A549 (cell line): ENCODE measurements at regions not wholly inside any gene's neighbourhood (a gene's known extent, or its start where the extent isn't known, plus 50 kb on each side); places are given as distances from the start of the nearest gene placed in this dataset.

Experiments used
- ATAC-seq, 2 experiments: fragments of 200-7000 bp in 1 of 2; fragments of >200 bp in 1 of 2; cut with Nextera tagmentation in 1 of 2; cut with Tn5 transposase in 1 of 2; 3 replicates each; pipeline versions ENCODE4 v1.8.0 to v1.9.1; 2018 to 2020; ENCODE audit warnings: mild to moderate bottlenecking in 1 of 2, moderate library complexity in 1 of 2
- CTCF ChIA-PET: fragments of 300-600 bp; sonication (Branson Sonifier 250); formaldehyde crosslinking; extraction: SDS; loops from one replicate; lab custom pipeline; 2021; ENCODE audit warnings: antibody characterized with exemption, inconsistent platforms; lab: Yijun Ruan, JAX
- POLR2A ChIA-PET: fragments of 350-600 bp; formaldehyde crosslinking; extraction: SDS; loops from one replicate; lab custom pipeline; 2021; ENCODE audit warnings: antibody characterized with exemption, inconsistent platforms; lab: Yijun Ruan, JAX
- DNase-seq, 2 experiments: peaks; one replicate each; pipeline versions ENCODE4 v3.0.0 to v3.0.0-alpha.2; 2011 to 2016; ENCODE audit warnings: low read depth in 1 of 2, low spot score in 1 of 2
- FAIRE-seq: peaks from 2 replicates; lab custom pipeline; 2011; peaks lifted over from hg19 to GRCh38; lab: Jason Lieb, UNC
- H3K27ac ChIP-seq, 2 experiments: fragments of >200 bp; sonication (Bioruptor Twin); formaldehyde crosslinking; 3 replicates each; pipeline ENCODE4 v1.5.1; 2016 to 2017
- H3K4me1 ChIP-seq: fragments of >200 bp; sonication (Bioruptor Twin); formaldehyde crosslinking; 3 replicates; pipeline ENCODE4 v1.6.1; 2016
- H3K4me2 ChIP-seq: fragments of >200 bp; sonication (Bioruptor Twin); formaldehyde crosslinking; 3 replicates; pipeline ENCODE4 v1.6.1; 2016
- H3K4me3 ChIP-seq: fragments of >200 bp; sonication (Bioruptor Twin); formaldehyde crosslinking; 3 replicates; pipeline ENCODE4 v1.5.1; 2016
- H3K9me3 ChIP-seq: fragments of >200 bp; sonication (Bioruptor Twin); formaldehyde crosslinking; 3 replicates; pipeline ENCODE4 v1.6.1; 2016
- ATOH8 ChIP-seq: fragments of 250-450 bp; sonication (Bioruptor Pico); IDR thresholded peaks from 2 replicates; pipeline ENCODE4 v1.5.0; 2020; ENCODE audit warnings: low read depth, mild to moderate bottlenecking, moderate library complexity
- BCL3 ChIP-seq: fragments of >200 bp; sonication (Bioruptor Twin); formaldehyde crosslinking; IDR thresholded peaks from 3 replicates; pipeline ENCODE4 v1.6.1; 2016
- CBX8 ChIP-seq: fragments of 200-600 bp; sonication (generic); IDR thresholded peaks from 2 replicates; pipeline ENCODE4 v1.6.1; 2016
- CHD2 ChIP-seq: fragments of 150-350 bp; IDR thresholded peaks from 2 replicates; pipeline ENCODE4 v1.6.1; 2014; ENCODE audit warnings: low read length; ENCODE audit not compliant: partially characterized antibody
- EHMT2 ChIP-seq: fragments of 200-600 bp; sonication (generic); IDR thresholded peaks from 2 replicates; pipeline ENCODE4 v1.6.1; 2016; ENCODE audit warnings: antibody characterized with exemption, low read depth, mild to moderate bottlenecking, moderate library complexity
- FOSB ChIP-seq: fragments of 250-450 bp; sonication (Bioruptor Pico); IDR thresholded peaks from 2 replicates; pipeline ENCODE4 v1.5.0; 2020; ENCODE audit warnings: mild to moderate bottlenecking, moderate library complexity
- FOXS1 ChIP-seq: fragments of 250-450 bp; sonication (Bioruptor Pico); IDR thresholded peaks from 2 replicates; pipeline ENCODE4 v1.5.0; 2020; ENCODE audit warnings: mild to moderate bottlenecking, moderate library complexity
- HDAC2 ChIP-seq: fragments of 200-600 bp; sonication (generic); IDR thresholded peaks from 2 replicates; pipeline ENCODE4 v1.6.1; 2016
- HOXA7 ChIP-seq: fragments of 250-450 bp; sonication (Bioruptor Pico); IDR thresholded peaks from 2 replicates; pipeline ENCODE4 v1.5.0; 2020; ENCODE audit warnings: mild to moderate bottlenecking, moderate library complexity
- HOXB13 ChIP-seq: fragments of 250-450 bp; sonication (Bioruptor Pico); IDR thresholded peaks from 2 replicates; pipeline ENCODE4 v1.5.0; 2020; ENCODE audit warnings: low read depth, mild to moderate bottlenecking, moderate library complexity
- HOXB5 ChIP-seq: fragments of 250-450 bp; sonication (Bioruptor Pico); IDR thresholded peaks from 2 replicates; pipeline ENCODE4 v1.5.0; 2020; ENCODE audit warnings: mild to moderate bottlenecking, moderate library complexity
- JUN ChIP-seq, 2 experiments: fragments of >200 bp; sonication (Bioruptor Twin); formaldehyde crosslinking; IDR thresholded peaks; 2 replicates in 1 of 2; 3 replicates in 1 of 2; pipeline ENCODE4 v1.6.1; 2016 to 2017
- KDM1A ChIP-seq: fragments of 200-600 bp; sonication (generic); IDR thresholded peaks from 2 replicates; pipeline ENCODE4 v1.6.1; 2016; ENCODE audit warnings: low read depth, mild to moderate bottlenecking
- KDM5A ChIP-seq: fragments of 200-600 bp; sonication (generic); IDR thresholded peaks from 2 replicates; pipeline ENCODE4 v1.6.1; 2016; ENCODE audit warnings: antibody characterized with exemption, mild to moderate bottlenecking
- MAFK ChIP-seq: fragments of 450-650 bp; IDR thresholded peaks from 2 replicates; pipeline ENCODE4 v1.6.1; 2014; ENCODE audit not compliant: partially characterized antibody
- MYC ChIP-seq: IDR thresholded peaks from 2 replicates; pipeline ENCODE4 v1.6.1; 2012; ENCODE audit warnings: mild to moderate bottlenecking, inconsistent platforms, low read length, improper control_type of control experiment, borderline replicate concordance
- POLR2A ChIP-seq: IDR thresholded peaks from 2 replicates; pipeline ENCODE4 v1.6.1; 2012; ENCODE audit warnings: mild to moderate bottlenecking, low read length
- POLR2AphosphoS2 ChIP-seq: conservative IDR thresholded peaks from 2 replicates; pipeline ENCODE4 v1.6.1; 2012; ENCODE audit warnings: low read length, improper control_type of control experiment, inconsistent platforms
- RAD21 ChIP-seq, 2 experiments: fragments of >200 bp in 1 of 2; sonication (Bioruptor Twin) in 1 of 2; formaldehyde crosslinking in 1 of 2; IDR thresholded peaks in 1 of 2; conservative IDR thresholded peaks in 1 of 2; 2 replicates in 1 of 2; 3 replicates in 1 of 2; pipeline ENCODE4 v1.6.1; 2012 to 2018; ENCODE audit warnings: inconsistent platforms in 1 of 2
- RFX5 ChIP-seq: fragments of 450-650 bp; IDR thresholded peaks from 2 replicates; pipeline ENCODE4 v1.7.1; 2014; ENCODE audit warnings: antibody characterized with exemption, mild to moderate bottlenecking, moderate library complexity
- RNF2 ChIP-seq: fragments of 200-600 bp; sonication (generic); IDR thresholded peaks from 2 replicates; pipeline ENCODE4 v1.6.1; 2016; ENCODE audit warnings: low read depth, mild to moderate bottlenecking, antibody characterized with exemption, moderate library complexity, borderline replicate concordance
- SMC3 ChIP-seq: fragments of >200 bp; sonication (Bioruptor Twin); formaldehyde crosslinking; IDR thresholded peaks from 3 replicates; pipeline ENCODE4 v1.6.1; 2018; ENCODE audit warnings: inconsistent platforms
- SREBF2 ChIP-seq: fragments of 450-650 bp; IDR thresholded peaks from 2 replicates; pipeline ENCODE4 v1.6.1; 2014; ENCODE audit warnings: mild to moderate bottlenecking, moderate library complexity
- USF2 ChIP-seq: fragments of 450-650 bp; IDR thresholded peaks from 2 replicates; pipeline ENCODE4 v1.6.1; 2014; ENCODE audit warnings: antibody characterized with exemption
- ZC3H11A ChIP-seq: fragments of 450-650 bp; IDR thresholded peaks from 2 replicates; pipeline ENCODE4 v1.6.1; 2014; ENCODE audit warnings: antibody characterized with exemption, mild to moderate bottlenecking
- ZFP36 ChIP-seq: fragments of 450-650 bp; IDR thresholded peaks from 2 replicates; pipeline ENCODE4 v1.6.1; 2014; ENCODE audit warnings: borderline replicate concordance; ENCODE audit not compliant: partially characterized antibody
- WGBS: methylation state at CpG from one replicate; pipeline ENCODE4 v1.1.6; 2017; ENCODE audit errors: missing lambda C conversion rate; 5-methylcytosine and 5-hydroxymethylcytosine counted together
- TF ChIP-seq, protein P1 (sequence below): fragments of >200 bp; sonication (Bioruptor Twin); formaldehyde crosslinking; IDR thresholded peaks from 2 replicates; pipeline ENCODE4 v1.6.1; 2016
- TF ChIP-seq, protein P2 (sequence below): IDR thresholded peaks from 2 replicates; pipeline ENCODE4 v1.6.1; 2012; ENCODE audit warnings: low read depth, borderline replicate concordance
- TF ChIP-seq, protein P3 (sequence below): fragments of >200 bp; sonication (Bioruptor Twin); formaldehyde crosslinking; IDR thresholded peaks from 3 replicates; pipeline ENCODE4 v1.5.1; 2016

GRCh38 chr2:122531290-122532071 is 776.0 kb downstream of the TSN start:
- 33% methylated on average over 15 of the region's 15 CpGs for WGBS
- no peaks in the 10 kb centered on the region for H3K4me1 ChIP-seq
- TF ChIP-seq, protein P1, sequence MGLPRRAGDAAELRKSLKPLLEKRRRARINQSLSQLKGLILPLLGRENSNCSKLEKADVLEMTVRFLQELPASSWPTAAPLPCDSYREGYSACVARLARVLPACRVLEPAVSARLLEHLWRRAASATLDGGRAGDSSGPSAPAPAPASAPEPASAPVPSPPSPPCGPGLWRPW: no peak
- TF ChIP-seq KDM5A (no peak), POLR2A (no peak), MAFK (no peak), CBX8 (no peak), RAD21 (conservative IDR thresholded peaks at IDR 0.05 in 1 of 2, IDR thresholded peaks at IDR 0.05 in 1 of 2) (no peak), SREBF2 (no peak), FOXS1 (CRISPR knock-in tag) (no peak), RNF2 (no peak), BCL3 (no peak), ZC3H11A (no peak), HOXB13 (CRISPR knock-in tag) (no peak), KDM1A (no peak), FOSB (no peak), CHD2 (no peak), MYC (no peak), POLR2AphosphoS2 (no peak), HOXB5 (CRISPR knock-in tag) (no peak), RFX5 (no peak)
- TF ChIP-seq, protein P2, sequence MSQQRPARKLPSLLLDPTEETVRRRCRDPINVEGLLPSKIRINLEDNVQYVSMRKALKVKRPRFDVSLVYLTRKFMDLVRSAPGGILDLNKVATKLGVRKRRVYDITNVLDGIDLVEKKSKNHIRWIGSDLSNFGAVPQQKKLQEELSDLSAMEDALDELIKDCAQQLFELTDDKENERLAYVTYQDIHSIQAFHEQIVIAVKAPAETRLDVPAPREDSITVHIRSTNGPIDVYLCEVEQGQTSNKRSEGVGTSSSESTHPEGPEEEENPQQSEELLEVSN: no peak
- no peak for FAIRE-seq
- H3K4me3 ChIP-seq: no peak overlapping the region
- ATAC-seq: no peak
- H3K9me3 ChIP-seq: no peaks in the 10 kb centered on the region
- POLR2A ChIA-PET: no interaction called here
- DNase-seq: no peak
- H3K27ac ChIP-seq: no peak overlapping the region
- no peak overlapping the region for H3K4me2 ChIP-seq
- CTCF ChIA-PET: interaction anchor here (1.4 kb wide), 1 partner anchor 11 kb away, joined by 3 read pairs; no protein-coding TSS in a partner anchor

GRCh38 chr2:122532072-122532344 is 776.6 kb downstream of the TSN start:
- ChIA-PET CTCF (interaction anchor here (1.4 kb wide), 1 partner anchor 12 kb away, joined by 3 read pairs; no protein-coding TSS in a partner anchor), POLR2A (no interaction called here)
- H3K4me3 ChIP-seq: no peak overlapping the region
- no peaks in the 10 kb centered on the region for H3K4me1 ChIP-seq
- DNase-seq (no peak), FAIRE-seq (no peak), ATAC-seq (no peak)
- no peak for TF ChIP-seq CHD2
- peak; percentile 96 for TF ChIP-seq ZC3H11A
- H3K9me3 ChIP-seq: no peaks in the 10 kb centered on the region
- H3K4me2 ChIP-seq: no peak overlapping the region
- H3K27ac ChIP-seq: no peak overlapping the region

DNA sequence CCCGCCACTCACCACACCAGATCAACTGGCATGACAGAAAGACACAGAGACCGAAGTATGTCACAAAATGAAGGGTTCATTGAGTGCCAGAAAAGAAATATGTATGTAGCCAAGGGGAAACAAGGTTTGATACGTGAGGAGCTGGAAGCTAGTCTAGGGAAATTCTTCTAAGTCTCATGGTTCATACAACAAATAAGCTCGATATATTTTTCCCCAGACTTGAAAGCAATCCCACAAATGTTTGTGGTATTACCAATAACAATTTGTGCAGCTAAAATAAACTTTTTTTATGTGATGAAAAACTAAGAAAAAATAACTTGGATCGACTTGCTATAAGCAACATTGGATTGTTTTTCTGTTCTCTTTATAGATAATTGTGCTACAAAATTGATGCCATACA is 777.0 kb downstream of the TSN start:
- H3K27ac ChIP-seq: no peak overlapping the region
- H3K9me3 ChIP-seq: no peaks in the 10 kb centered on the region
- no peak overlapping the region for H3K4me2 ChIP-seq
- no peak overlapping the region for H3K4me3 ChIP-seq
- ATAC-seq (no peak), FAIRE-seq (no peak), DNase-seq (no peak)
- POLR2A ChIA-PET: no interaction called here
- H3K4me1 ChIP-seq: no peaks in the 10 kb centered on the region
- CTCF ChIA-PET: interaction anchor here (1.4 kb wide), 1 partner anchor 12 kb away, joined by 3 read pairs; no protein-coding TSS in a partner anchor
- WGBS: 21% methylated on average over 5 of the region's 5 CpGs
- no peak for TF ChIP-seq CHD2
- TF ChIP-seq ZFP36: no peak
- TF ChIP-seq HDAC2: no peak
- TF ChIP-seq, protein P3, sequence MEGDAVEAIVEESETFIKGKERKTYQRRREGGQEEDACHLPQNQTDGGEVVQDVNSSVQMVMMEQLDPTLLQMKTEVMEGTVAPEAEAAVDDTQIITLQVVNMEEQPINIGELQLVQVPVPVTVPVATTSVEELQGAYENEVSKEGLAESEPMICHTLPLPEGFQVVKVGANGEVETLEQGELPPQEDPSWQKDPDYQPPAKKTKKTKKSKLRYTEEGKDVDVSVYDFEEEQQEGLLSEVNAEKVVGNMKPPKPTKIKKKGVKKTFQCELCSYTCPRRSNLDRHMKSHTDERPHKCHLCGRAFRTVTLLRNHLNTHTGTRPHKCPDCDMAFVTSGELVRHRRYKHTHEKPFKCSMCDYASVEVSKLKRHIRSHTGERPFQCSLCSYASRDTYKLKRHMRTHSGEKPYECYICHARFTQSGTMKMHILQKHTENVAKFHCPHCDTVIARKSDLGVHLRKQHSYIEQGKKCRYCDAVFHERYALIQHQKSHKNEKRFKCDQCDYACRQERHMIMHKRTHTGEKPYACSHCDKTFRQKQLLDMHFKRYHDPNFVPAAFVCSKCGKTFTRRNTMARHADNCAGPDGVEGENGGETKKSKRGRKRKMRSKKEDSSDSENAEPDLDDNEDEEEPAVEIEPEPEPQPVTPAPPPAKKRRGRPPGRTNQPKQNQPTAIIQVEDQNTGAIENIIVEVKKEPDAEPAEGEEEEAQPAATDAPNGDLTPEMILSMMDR: no peak
- no peak for TF ChIP-seq USF2
- TF ChIP-seq BCL3: no peak
- TF ChIP-seq HOXA7 (CRISPR knock-in tag): no peak
- TF ChIP-seq ATOH8 (CRISPR knock-in tag): no peak
- TF ChIP-seq SMC3: no peak
- no peak for TF ChIP-seq EHMT2
- TF ChIP-seq JUN (IDR thresholded peaks at IDR 0.05): no peak
